IMR-90 (cell line): ENCODE measurements at regions not wholly inside any gene's neighbourhood (a gene's known extent, or its start where the extent isn't known, plus 50 kb on each side); places are given as distances from the start of the nearest gene placed in this dataset.

Experiments used
- ATAC-seq: fragments of 200-7000 bp; cut with Tn5 transposase; 2 replicates; pipeline ENCODE4 v1.9.1; 2020; ENCODE audit warnings: low read depth, mild to moderate bottlenecking, moderate library complexity
- BruUV-seq: library from RNA; stranded (reverse); fragments of 400-500 nt; replicated peaks from 2 replicates; lab custom pipeline; 2021; lab: Mats Ljungman, UMichigan
- CTCF ChIA-PET: fragments of 300-600 bp; formaldehyde crosslinking; extraction: SDS; loops from one replicate; lab custom pipeline; 2021; ENCODE audit warnings: antibody characterized with exemption; lab: Yijun Ruan, JAX
- POLR2A ChIA-PET: fragments of 300-600 bp; sonication (Branson Sonifier 250); formaldehyde crosslinking; loops from one replicate; lab custom pipeline; 2022; ENCODE audit warnings: antibody characterized with exemption; ENCODE audit not compliant: unreplicated experiment; lab: Charles Lee
- DNase-seq: peaks from one replicate; pipeline ENCODE4 v3.0.0; 2013
- H2AFZ ChIP-seq: replicated peaks from 2 replicates; pipeline ENCODE3; 2013; ENCODE audit warnings: low read length, mild to moderate bottlenecking; ENCODE audit not compliant: poor library complexity
- H2AK5ac ChIP-seq: 2 replicates; pipeline ENCODE4 v1.6.1; 2013; ENCODE audit warnings: low read depth, low read length, inconsistent platforms
- H2AK9ac ChIP-seq: replicated peaks from 2 replicates; pipeline ENCODE3; 2013; ENCODE audit warnings: mild to moderate bottlenecking, low read depth, low read length, moderate library complexity; ENCODE audit not compliant: poor library complexity
- H2BK120ac ChIP-seq: 2 replicates; pipeline ENCODE4 v1.6.1; 2013; ENCODE audit warnings: low read depth, low read length, inconsistent platforms
- H2BK15ac ChIP-seq: 3 replicates; pipeline ENCODE4 v1.6.1; 2013; ENCODE audit warnings: low read depth, low read length, inconsistent platforms
- H2BK20ac ChIP-seq: 2 replicates; pipeline ENCODE4 v1.6.1; 2013; ENCODE audit warnings: low read depth, mild to moderate bottlenecking, inconsistent platforms, low read length, moderate library complexity
- H2BK5ac ChIP-seq: 2 replicates; pipeline ENCODE4 v1.6.1; 2013; ENCODE audit warnings: mild to moderate bottlenecking, low read depth, low read length, inconsistent platforms; ENCODE audit not compliant: poor library complexity, severe bottlenecking
- H3K14ac ChIP-seq: replicated peaks from 2 replicates; pipeline ENCODE4 v1.6.1; 2013; ENCODE audit warnings: low read depth, low read length, inconsistent platforms
- H3K18ac ChIP-seq: 2 replicates; pipeline ENCODE4 v1.6.1; 2013; ENCODE audit warnings: low read depth, low read length, control low read depth
- H3K23ac ChIP-seq: 2 replicates; pipeline ENCODE4 v1.6.1; 2013; ENCODE audit warnings: low read depth, low read length, inconsistent platforms
- H3K27ac ChIP-seq: 2 replicates; pipeline ENCODE4 v1.5.1; 2013; ENCODE audit warnings: mild to moderate bottlenecking, control low read depth, low read length; ENCODE audit not compliant: insufficient read depth
- H3K27me3 ChIP-seq: 2 replicates; pipeline ENCODE4 v1.6.1; 2013; ENCODE audit warnings: low read length; ENCODE audit not compliant: control insufficient read depth, insufficient read depth
- H3K36me3 ChIP-seq: 2 replicates; pipeline ENCODE4 v1.6.1; 2013; ENCODE audit warnings: low read length, mixed read lengths; ENCODE audit not compliant: control insufficient read depth, insufficient read depth
- H3K4ac ChIP-seq: 2 replicates; pipeline ENCODE4 v1.6.1; 2013; ENCODE audit warnings: low read depth, low read length, inconsistent platforms
- H3K4me1 ChIP-seq: 2 replicates; pipeline ENCODE4 v1.6.1; 2013; ENCODE audit warnings: low read length, mixed read lengths; ENCODE audit not compliant: control insufficient read depth, insufficient read depth
- H3K4me2 ChIP-seq: 2 replicates; pipeline ENCODE4 v1.6.1; 2013; ENCODE audit warnings: low read depth, mild to moderate bottlenecking, control low read depth, low read length, moderate library complexity
- H3K4me3 ChIP-seq: 2 replicates; pipeline ENCODE4 v1.5.1; 2013; ENCODE audit warnings: low read depth, mild to moderate bottlenecking, control low read depth, low read length, moderate library complexity; ENCODE audit not compliant: insufficient read depth
- H3K56ac ChIP-seq: 2 replicates; pipeline ENCODE4 v1.6.1; 2013; ENCODE audit warnings: low read length, inconsistent platforms; ENCODE audit not compliant: insufficient read depth; ENCODE audit errors: extremely low read depth
- H3K79me1 ChIP-seq, 2 experiments: 2 replicates each; pipeline ENCODE4 v1.6.1; 2013; ENCODE audit warnings: low read length in 2 of 2, inconsistent platforms in 1 of 2, low read depth in 1 of 2
- H3K9ac ChIP-seq: 2 replicates; pipeline ENCODE4 v1.6.1; 2013; ENCODE audit warnings: low read depth, low read length, control low read depth
- H3K9me1 ChIP-seq: 2 replicates; pipeline ENCODE4 v1.6.1; 2013; ENCODE audit warnings: low read length, inconsistent platforms; ENCODE audit not compliant: insufficient read depth
- H3K9me3 ChIP-seq: 2 replicates; pipeline ENCODE4 v1.6.1; 2013; ENCODE audit warnings: low read length; ENCODE audit not compliant: control insufficient read depth, insufficient read depth
- H4K20me1 ChIP-seq: 2 replicates; pipeline ENCODE4 v1.6.1; 2013; ENCODE audit warnings: low read length, inconsistent platforms; ENCODE audit not compliant: insufficient read depth
- H4K5ac ChIP-seq: 2 replicates; pipeline ENCODE4 v1.6.1; 2013; ENCODE audit warnings: mild to moderate bottlenecking, low read depth, low read length, control low read depth
- H4K8ac ChIP-seq, 2 experiments: 2 replicates each; pipeline ENCODE4 v1.6.1; 2013; ENCODE audit warnings: low read depth in 2 of 2, low read length in 2 of 2, control low read depth in 1 of 2, inconsistent platforms in 1 of 2
- H4K91ac ChIP-seq: 2 replicates; pipeline ENCODE4 v1.6.1; 2013; ENCODE audit warnings: low read depth, low read length, inconsistent platforms; ENCODE audit not compliant: insufficient read depth
- CEBPB ChIP-seq: IDR thresholded peaks from 2 replicates; pipeline ENCODE4 v1.6.1; 2012; ENCODE audit warnings: low read depth, low read length, improper control_type of control experiment
- CHD1 ChIP-seq: IDR thresholded peaks from 2 replicates; pipeline ENCODE4 v1.6.1; 2012; ENCODE audit warnings: low read depth, low read length, improper control_type of control experiment
- ELK1 ChIP-seq: fragments of 150-350 bp; IDR thresholded peaks from 2 replicates; pipeline ENCODE4 v1.6.1; 2016; ENCODE audit warnings: low read depth, mild to moderate bottlenecking, low read length, moderate library complexity, borderline replicate concordance
- MAFK ChIP-seq: IDR thresholded peaks from 2 replicates; pipeline ENCODE4 v1.6.1; 2012; ENCODE audit warnings: low read depth, low read length, improper control_type of control experiment
- MAZ ChIP-seq: IDR thresholded peaks from 2 replicates; pipeline ENCODE4 v1.6.1; 2012; ENCODE audit warnings: low read depth, mild to moderate bottlenecking, low read length, improper control_type of control experiment, moderate library complexity, borderline replicate concordance
- RCOR1 ChIP-seq: IDR thresholded peaks from 2 replicates; pipeline ENCODE4 v1.6.1; 2012; ENCODE audit warnings: mild to moderate bottlenecking, low read length, improper control_type of control experiment; ENCODE audit not compliant: insufficient replicate concordance
- SMC3 ChIP-seq: fragments of 150-350 bp; IDR thresholded peaks from 2 replicates; pipeline ENCODE4 v1.6.1; 2016; ENCODE audit warnings: low read depth, mild to moderate bottlenecking, antibody characterized with exemption, low read length, moderate library complexity
- USF2 ChIP-seq: fragments of 150-350 bp; IDR thresholded peaks from 2 replicates; pipeline ENCODE4 v1.6.1; 2017; ENCODE audit warnings: mild to moderate bottlenecking, antibody characterized with exemption, low read length, low read depth
- WGBS, 2 experiments: methylation state at CpG; one replicate each; pipeline versions ENCODE4 v1.1.5 to v1.1.7; 2013; ENCODE audit warnings: missing lambda C conversion rate in 2 of 2; ENCODE audit not compliant: insufficient read length in 1 of 2; ENCODE audit errors: extremely low coverage in 2 of 2; 5-methylcytosine and 5-hydroxymethylcytosine counted together
- dilution Hi-C: fragments of 300-500 bp; cut with HindIII; formaldehyde crosslinking; loops from one replicate; pipeline ENCODE4 v1.14.3; 2018; ENCODE audit warnings: low sequenced_read_pairs; ENCODE audit not compliant: unreplicated experiment
- in situ Hi-C: fragments of 300-500 bp; cut with MboI; formaldehyde crosslinking; loops from 3 replicates; pipeline ENCODE4 v1.14.3; 2019; ENCODE audit warnings: low sequenced_read_pairs, inconsistent platforms, mixed read lengths
- intact Hi-C: fragments of 100-400 bp; cut with micrococcal nuclease; formaldehyde crosslinking; loops from 2 replicates; pipeline ENCODE4 v1.10.0; 2022

DNA sequence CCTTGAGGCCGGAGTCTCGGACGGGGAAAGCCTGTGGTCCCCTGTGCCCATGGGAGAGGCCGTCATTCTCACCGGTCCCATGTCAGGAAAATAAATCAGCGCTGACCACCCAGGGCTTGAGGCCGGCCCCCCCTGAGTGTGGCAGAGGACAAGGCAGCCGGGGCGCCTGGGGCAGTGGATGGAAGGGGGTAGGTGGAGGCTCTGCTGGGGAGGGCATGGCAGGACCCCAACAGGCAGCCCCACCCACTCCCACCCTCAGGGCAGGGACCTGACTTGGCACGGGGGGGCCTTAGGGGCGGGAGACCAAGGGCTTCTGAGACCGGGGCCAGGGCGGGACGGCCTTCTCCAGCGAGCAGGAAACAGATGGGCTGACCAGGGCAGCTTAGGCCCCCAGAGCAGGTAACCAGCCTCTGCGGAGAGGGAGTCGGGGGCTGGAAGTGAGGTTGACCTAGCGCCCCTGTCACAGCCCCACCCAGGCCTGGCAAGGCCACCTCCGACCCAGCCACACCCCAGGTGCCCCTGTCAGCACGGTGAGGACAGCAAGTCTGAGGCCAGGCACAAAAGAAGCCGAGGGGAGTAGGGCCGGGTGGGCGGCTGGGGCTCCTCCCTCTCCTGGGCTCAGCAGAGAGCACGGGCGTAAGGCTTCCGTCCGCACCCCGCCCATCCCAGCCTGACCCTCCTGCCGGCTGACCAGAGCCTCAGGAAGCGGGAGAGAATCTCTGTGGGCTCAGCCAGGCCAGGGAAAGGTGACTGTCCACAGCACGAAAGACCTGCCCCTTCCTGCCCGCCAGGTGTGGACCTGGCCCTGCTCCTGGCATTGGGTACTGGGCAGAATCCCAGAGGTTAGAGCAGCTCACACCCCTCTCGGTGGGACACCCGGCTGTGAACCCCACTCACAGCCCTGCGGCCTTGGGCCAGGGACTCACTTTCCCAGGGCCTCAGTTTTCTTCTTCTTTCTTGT, 87.4 kb downstream of the FOXL3 start:
- Histone ChIP-seq H3K9me3 (no peaks in the 10 kb centered on the region; the same call in 1 of the 2 replicates), H2BK15ac (no peak overlapping the region), H3K9ac (no peak overlapping the region), H2AK5ac (no peak overlapping the region), H4K5ac (no peak overlapping the region), H3K4me2 (no peak overlapping the region), H3K27me3 (peaks cover 64% of the 10 kb centered on the region), H3K18ac (no peak overlapping the region), H3K79me1 (no peaks in the 10 kb centered on the region), H4K8ac (no peak overlapping the region), H2AK9ac (no peak overlapping the region), H2BK5ac (no peak overlapping the region), H2BK120ac (no peak overlapping the region), H2AFZ (no peak overlapping the region), H3K23ac (no peak overlapping the region), H3K36me3 (no peaks in the 10 kb centered on the region), H2BK20ac (no peak overlapping the region), H4K91ac (no peak overlapping the region), H3K4ac (no peak overlapping the region), H3K9me1 (no peaks in the 10 kb centered on the region), H3K14ac (no peak overlapping the region), H3K4me1 (no peaks in the 10 kb centered on the region), H4K20me1 (no peaks in the 10 kb centered on the region; the same call in 1 of the 2 replicates), H3K56ac (no peak overlapping the region), H3K27ac (no peak overlapping the region), H3K4me3 (no peak overlapping the region)
- WGBS, 2 experiments: 74% methylated on average over 9 of the region's 35 CpGs; no CpG with 5 or more reads in 1 of the 2 experiments
- DNase-seq (no peak), ATAC-seq (no peak)
- TF ChIP-seq ELK1 (no peak), USF2 (no peak), CEBPB (no peak), RCOR1 (no peak), CHD1 (no peak), MAFK (no peak), SMC3 (no peak), MAZ (no peak)
- POLR2A ChIA-PET: no interaction called here
- dilution Hi-C loops: no loop called here
- CTCF ChIA-PET: no interaction called here
- no TSS peak for BruUV-seq
- intact Hi-C loops: no loop called here
- in situ Hi-C loops: no loop called here
